ENCODE measurements at regions not wholly inside any gene's neighbourhood (a gene's known extent, or its start where the extent isn't known, plus 50 kb on each side); places are given as distances from the start of the nearest gene placed in this dataset.
"Not testable (repeated sequence)": the region's sequence is repeated elsewhere in the genome, so short reads cannot be mapped to it uniquely, and the experiment has no call there.

- not testable (repeated sequence) for TF ChIP-seq EZH2 (IDR thresholded peaks at IDR 0.05; ENCODE audit: borderline replicate concordance, low read length); CTCF (IDR thresholded peaks at IDR 0.05; ENCODE audit: low read length)
Observed at GRCh38 chr3:66842761-66843464, 155.2 kb upstream of the KBTBD8 start.
